Activated naive CD4-positive, alpha-beta T cell treated with anti-CD3 and anti-CD28 coated beads for 36 hours (primary cell): ENCODE measurements at regions not wholly inside any gene's neighbourhood (a gene's known extent, or its start where the extent isn't known, plus 50 kb on each side); places are given as distances from the start of the nearest gene placed in this dataset.

ENCODE experiments used
- CTCF ChIA-PET: fragments of 350-600 bp; sonication (Branson Sonifier 250); formaldehyde crosslinking; loops from one replicate; lab custom pipeline; 2021; ENCODE audit warnings: antibody characterized with exemption; lab: Charles Lee
- DNase-seq: peaks from one replicate; pipeline ENCODE4 v3.0.0-alpha.2; 2020
- H3K27ac Mint-ChIP-seq: one replicate; pipeline ENCODE4 v1.8.0; 2021; ENCODE audit warnings: mild to moderate bottlenecking, mixed read lengths
- H3K27me3 Mint-ChIP-seq: one replicate; pipeline ENCODE4 v1.8.0; 2021; ENCODE audit warnings: low read depth, mixed read lengths
- H3K36me3 Mint-ChIP-seq: one replicate; pipeline ENCODE4 v1.8.0; 2021; ENCODE audit warnings: low read depth, mixed read lengths
- H3K4me1 Mint-ChIP-seq: one replicate; pipeline ENCODE4 v1.8.0; 2021; ENCODE audit warnings: low read depth, mixed read lengths
- H3K4me3 Mint-ChIP-seq: one replicate; pipeline ENCODE4 v1.8.0; 2021; ENCODE audit warnings: mild to moderate bottlenecking, moderate library complexity, mixed read lengths
- H3K9me3 Mint-ChIP-seq: one replicate; pipeline ENCODE4 v1.8.0; 2021; ENCODE audit warnings: mixed read lengths
- intact Hi-C: fragments of 100-400 bp; cut with micrococcal nuclease; formaldehyde crosslinking; loops from one replicate; pipeline ENCODE4 v1.15.1; 2023

- CTCF ChIA-PET, result no interaction called here
- no peak overlapping the region for H3K27ac Mint-ChIP-seq
- intact Hi-C loops, result no loop called here
- H3K36me3 Mint-ChIP-seq, result no peaks in the 10 kb centered on the region
- H3K4me3 Mint-ChIP-seq, result no peak overlapping the region
- peaks cover 14% of the 10 kb centered on the region for H3K9me3 Mint-ChIP-seq
- no peaks in the 10 kb centered on the region for H3K27me3 Mint-ChIP-seq
- no peaks in the 10 kb centered on the region for H3K4me1 Mint-ChIP-seq
- no peak for DNase-seq
These were observed 99.7 kb downstream of the RND3 start for GRCh38 chr2:150387586-150388288.

GRCh38 chr2:150385211-150385610, 102.3 kb downstream of the RND3 start:
- H3K4me1 Mint-ChIP-seq, result no peaks in the 10 kb centered on the region
- no peaks in the 10 kb centered on the region for H3K36me3 Mint-ChIP-seq
- H3K27ac Mint-ChIP-seq, result no peak overlapping the region
- intact Hi-C loops, result no loop called here
- DNase-seq, result no peak
- H3K9me3 Mint-ChIP-seq, result peaks cover 14% of the 10 kb centered on the region
- CTCF ChIA-PET, result no interaction called here
- no peak overlapping the region for H3K4me3 Mint-ChIP-seq
- no peaks in the 10 kb centered on the region for H3K27me3 Mint-ChIP-seq

GRCh38 chr2:150383587-150383986, 103.9 kb downstream of the RND3 start:
- Mint-ChIP-seq H3K9me3 (peaks cover 14% of the 10 kb centered on the region), H3K27ac (no peak overlapping the region), H3K4me3 (no peak overlapping the region), H3K4me1 (no peaks in the 10 kb centered on the region), H3K27me3 (no peaks in the 10 kb centered on the region), H3K36me3 (no peaks in the 10 kb centered on the region)
- DNase-seq, result no peak
- CTCF ChIA-PET, result no interaction called here
- intact Hi-C loops, result no loop called here

GRCh38 chr2:150379166-150379565, 108.3 kb downstream of the RND3 start:
- Mint-ChIP-seq H3K27ac (no peak overlapping the region), H3K27me3 (no peaks in the 10 kb centered on the region), H3K36me3 (no peaks in the 10 kb centered on the region), H3K4me3 (no peak overlapping the region), H3K9me3 (peaks cover 6% of the 10 kb centered on the region), H3K4me1 (no peaks in the 10 kb centered on the region)
- intact Hi-C loops, result no loop called here
- CTCF ChIA-PET, result no interaction called here
- no peak for DNase-seq

GRCh38 chr2:150378686-150379085, 108.8 kb downstream of the RND3 start:
- Mint-ChIP-seq H3K9me3 (peaks cover 5% of the 10 kb centered on the region), H3K27ac (no peak overlapping the region), H3K27me3 (no peaks in the 10 kb centered on the region), H3K36me3 (no peaks in the 10 kb centered on the region), H3K4me3 (no peak overlapping the region), H3K4me1 (no peaks in the 10 kb centered on the region)
- CTCF ChIA-PET, result no interaction called here
- DNase-seq, result no peak
- intact Hi-C loops, result no loop called here

- Mint-ChIP-seq H3K27me3 (no peaks in the 10 kb centered on the region), H3K36me3 (no peaks in the 10 kb centered on the region), H3K27ac (no peak overlapping the region), H3K9me3 (no peaks in the 10 kb centered on the region), H3K4me3 (no peak overlapping the region), H3K4me1 (no peaks in the 10 kb centered on the region)
- DNase-seq, result no peak
- CTCF ChIA-PET, result no interaction called here
- intact Hi-C loops, result no loop called here
These were observed 110.7 kb downstream of the RND3 start for GRCh38 chr2:150376553-150377335.

- Mint-ChIP-seq H3K4me3 (no peak overlapping the region), H3K9me3 (no peaks in the 10 kb centered on the region), H3K27me3 (no peaks in the 10 kb centered on the region), H3K36me3 (no peaks in the 10 kb centered on the region), H3K4me1 (no peaks in the 10 kb centered on the region), H3K27ac (no peak overlapping the region)
- intact Hi-C loops, result no loop called here
- DNase-seq, result no peak
- CTCF ChIA-PET, result no interaction called here
These were observed 112.1 kb downstream of the RND3 start for GRCh38 chr2:150375333-150375732.

- no peak overlapping the region for H3K4me3 Mint-ChIP-seq
- intact Hi-C loops, result no loop called here
- no peak overlapping the region for H3K27ac Mint-ChIP-seq
- no peaks in the 10 kb centered on the region for H3K4me1 Mint-ChIP-seq
- no peaks in the 10 kb centered on the region for H3K27me3 Mint-ChIP-seq
- DNase-seq, result no peak
- CTCF ChIA-PET, result interaction anchor here (0.8 kb wide), 1 partner anchor 730 kb away, joined by 3 read pairs; no protein-coding TSS in a partner anchor
- no peaks in the 10 kb centered on the region for H3K36me3 Mint-ChIP-seq
- H3K9me3 Mint-ChIP-seq, result no peaks in the 10 kb centered on the region
These were observed 113.0 kb downstream of the RND3 start for GRCh38 chr2:150374492-150374891.

GRCh38 chr2:150373374-150373773, 114.1 kb downstream of the RND3 start:
- no peaks in the 10 kb centered on the region for H3K36me3 Mint-ChIP-seq
- H3K27me3 Mint-ChIP-seq, result no peaks in the 10 kb centered on the region
- CTCF ChIA-PET, result no interaction called here
- no peak for DNase-seq
- no peak overlapping the region for H3K4me3 Mint-ChIP-seq
- no peaks in the 10 kb centered on the region for H3K9me3 Mint-ChIP-seq
- no peak overlapping the region for H3K27ac Mint-ChIP-seq
- no peaks in the 10 kb centered on the region for H3K4me1 Mint-ChIP-seq
- intact Hi-C loops, result no loop called here

- Mint-ChIP-seq H3K27ac (no peak overlapping the region), H3K4me1 (no peaks in the 10 kb centered on the region), H3K9me3 (no peaks in the 10 kb centered on the region), H3K4me3 (no peak overlapping the region), H3K36me3 (no peaks in the 10 kb centered on the region), H3K27me3 (no peaks in the 10 kb centered on the region)
- intact Hi-C loops, result no loop called here
- CTCF ChIA-PET, result no interaction called here
- DNase-seq, result no peak
These were observed 116.2 kb downstream of the RND3 start for GRCh38 chr2:150371044-150371818.

GRCh38 chr2:150370561-150370960, 116.9 kb downstream of the RND3 start:
- DNase-seq, result no peak
- intact Hi-C loops, result no loop called here
- CTCF ChIA-PET, result no interaction called here
- Mint-ChIP-seq H3K36me3 (no peaks in the 10 kb centered on the region), H3K27me3 (no peaks in the 10 kb centered on the region), H3K27ac (no peak overlapping the region), H3K4me3 (no peak overlapping the region), H3K4me1 (no peaks in the 10 kb centered on the region), H3K9me3 (no peaks in the 10 kb centered on the region)

- Mint-ChIP-seq H3K4me1 (no peaks in the 10 kb centered on the region), H3K36me3 (no peaks in the 10 kb centered on the region), H3K27ac (no peak overlapping the region), H3K4me3 (no peak overlapping the region), H3K27me3 (no peaks in the 10 kb centered on the region), H3K9me3 (no peaks in the 10 kb centered on the region)
- intact Hi-C loops, result no loop called here
- CTCF ChIA-PET, result no interaction called here
- no peak for DNase-seq
These were observed 117.6 kb downstream of the RND3 start for GRCh38 chr2:150369862-150370261.
